Cardiac fibroblast (primary cell): ENCODE measurements at regions not wholly inside any gene's neighbourhood (a gene's known extent, or its start where the extent isn't known, plus 50 kb on each side); places are given as distances from the start of the nearest gene placed in this dataset.
"Not testable (repeated sequence)": the region's sequence is repeated elsewhere in the genome, so short reads cannot be mapped to it uniquely, and the experiment has no call there.

ENCODE experiments used
- DNase-seq, 2 donors: peaks; one replicate each; pipeline versions ENCODE4 v3.0.0 to v3.0.0-alpha.2; 2010; ENCODE audit warnings: low read depth in 2 of 2
- H3K4me3 ChIP-seq, 2 donors: replicated peaks in 1 of 2; 1 replicate in 1 of 2; 2 replicates in 1 of 2; pipeline ENCODE4 v1.5.1; 2011; ENCODE audit warnings: low read depth in 2 of 2, low read length in 2 of 2, mild to moderate bottlenecking in 2 of 2, moderate library complexity in 1 of 2
- TF ChIP-seq, protein P1 (sequence below): IDR thresholded peaks from one replicate; pipeline ENCODE4 v1.5.1; 2011; ENCODE audit warnings: low read depth, mild to moderate bottlenecking, low read length, inconsistent platforms

DNA sequence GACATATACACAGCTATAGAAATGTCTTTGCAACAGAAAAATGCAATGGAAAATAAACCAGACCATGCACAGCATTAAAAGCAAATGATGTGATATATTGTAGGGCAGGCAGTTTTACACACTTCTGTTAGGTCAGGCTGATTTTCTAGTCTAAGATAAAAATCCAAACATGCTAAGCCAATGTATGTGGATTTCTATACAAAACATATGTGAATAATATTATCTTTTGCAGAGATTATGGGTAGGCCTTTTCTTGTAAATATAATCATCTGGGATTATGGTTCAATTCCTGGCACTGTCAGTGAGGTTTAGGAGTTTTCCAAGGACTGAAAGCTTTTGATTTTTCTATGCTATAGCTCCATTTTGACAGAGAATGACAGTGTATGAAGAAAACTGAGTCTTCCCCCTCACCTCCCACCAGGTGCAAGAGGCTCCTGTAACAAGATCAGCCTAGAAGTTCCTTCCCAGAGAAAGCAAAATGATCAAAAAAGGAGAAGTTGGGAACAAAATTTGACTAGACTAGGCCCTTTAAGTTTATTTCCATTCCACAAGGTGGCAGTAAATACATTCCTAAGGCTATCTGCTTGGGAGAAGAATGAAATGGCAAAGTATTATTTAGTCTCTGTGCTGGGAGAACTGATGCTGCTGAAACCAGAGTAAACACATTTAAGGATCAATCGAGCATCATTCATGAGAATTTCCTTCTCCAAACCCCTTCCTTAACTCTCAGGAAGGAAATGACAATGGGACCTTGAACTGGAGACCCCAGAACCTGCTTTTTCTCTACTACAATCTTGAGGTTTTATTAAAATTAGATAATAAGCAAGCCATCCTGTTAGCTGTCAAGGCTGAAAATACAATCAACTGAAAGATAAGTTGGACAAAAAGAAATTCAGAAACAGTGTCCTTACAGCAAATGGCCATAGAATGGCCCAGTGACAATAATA is 133.0 kb upstream of the TUT7 start:
- DNase-seq = peak; percentile 77 to 87
- TF ChIP-seq, protein P1, sequence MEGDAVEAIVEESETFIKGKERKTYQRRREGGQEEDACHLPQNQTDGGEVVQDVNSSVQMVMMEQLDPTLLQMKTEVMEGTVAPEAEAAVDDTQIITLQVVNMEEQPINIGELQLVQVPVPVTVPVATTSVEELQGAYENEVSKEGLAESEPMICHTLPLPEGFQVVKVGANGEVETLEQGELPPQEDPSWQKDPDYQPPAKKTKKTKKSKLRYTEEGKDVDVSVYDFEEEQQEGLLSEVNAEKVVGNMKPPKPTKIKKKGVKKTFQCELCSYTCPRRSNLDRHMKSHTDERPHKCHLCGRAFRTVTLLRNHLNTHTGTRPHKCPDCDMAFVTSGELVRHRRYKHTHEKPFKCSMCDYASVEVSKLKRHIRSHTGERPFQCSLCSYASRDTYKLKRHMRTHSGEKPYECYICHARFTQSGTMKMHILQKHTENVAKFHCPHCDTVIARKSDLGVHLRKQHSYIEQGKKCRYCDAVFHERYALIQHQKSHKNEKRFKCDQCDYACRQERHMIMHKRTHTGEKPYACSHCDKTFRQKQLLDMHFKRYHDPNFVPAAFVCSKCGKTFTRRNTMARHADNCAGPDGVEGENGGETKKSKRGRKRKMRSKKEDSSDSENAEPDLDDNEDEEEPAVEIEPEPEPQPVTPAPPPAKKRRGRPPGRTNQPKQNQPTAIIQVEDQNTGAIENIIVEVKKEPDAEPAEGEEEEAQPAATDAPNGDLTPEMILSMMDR = peak; percentile 50
- no peak overlapping the region for H3K4me3 ChIP-seq

DNA sequence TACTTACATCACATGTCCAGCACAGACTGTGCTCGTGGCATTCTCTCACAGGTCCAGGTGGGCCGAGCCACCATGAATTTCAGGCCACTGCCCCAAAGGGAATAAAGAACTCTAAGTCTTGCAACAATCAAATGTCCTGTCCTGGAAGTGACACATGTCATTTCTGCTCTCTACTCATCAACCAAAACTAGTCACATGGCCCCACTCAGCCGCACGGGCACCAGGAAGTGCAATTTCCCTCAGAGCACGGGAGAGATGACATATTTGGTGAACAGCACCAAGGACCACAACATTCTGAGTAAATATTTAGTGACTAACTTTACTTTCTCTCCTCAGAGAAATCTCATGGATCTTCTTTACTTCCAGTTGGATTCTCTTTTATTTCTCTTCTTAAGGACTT is 131.1 kb upstream of the TUT7 start:
- DNase-seq = no peak
- TF ChIP-seq, protein P1 = no peak
- H3K4me3 ChIP-seq = no peak overlapping the region

DNA sequence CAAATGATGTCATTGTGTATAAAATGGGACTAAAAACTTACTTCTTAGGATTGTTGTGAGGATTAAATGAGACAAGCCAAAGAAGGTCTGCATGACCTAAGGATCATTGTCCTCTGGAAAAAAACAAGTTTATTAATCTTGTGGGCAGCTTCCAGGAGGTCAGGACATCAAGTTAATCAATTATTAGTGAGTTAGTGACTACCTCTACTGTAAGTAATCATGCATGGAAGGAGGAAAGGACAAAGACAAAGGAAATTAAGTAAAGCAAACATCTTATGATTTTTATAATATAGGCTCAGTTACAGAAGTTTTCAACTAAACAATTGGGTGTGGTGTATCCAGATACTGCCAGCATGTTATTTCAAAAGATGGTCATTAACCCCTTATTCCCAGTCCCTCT is 129.3 kb upstream of the TUT7 start:
- no peak for DNase-seq
- TF ChIP-seq, protein P1 = no peak
- no peak overlapping the region for H3K4me3 ChIP-seq

DNA sequence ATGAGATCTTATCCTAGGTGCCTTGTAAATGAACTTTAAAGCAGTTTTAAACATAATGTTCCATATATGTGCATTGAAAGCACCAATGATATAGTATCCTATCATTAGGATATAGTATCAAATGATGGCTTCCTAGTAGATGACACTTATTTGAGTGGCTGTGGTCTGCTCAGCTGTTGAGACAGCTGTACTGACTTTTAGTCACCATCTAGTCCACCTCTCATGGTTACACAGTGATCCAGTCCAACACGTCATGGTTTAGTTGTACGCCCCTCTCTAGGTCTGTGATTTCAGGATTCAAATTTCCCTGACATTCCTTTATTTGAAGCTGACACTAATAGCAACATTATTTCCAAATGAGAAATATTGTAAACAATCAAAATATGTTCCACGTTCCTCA is 127.3 kb upstream of the TUT7 start:
- H3K4me3 ChIP-seq = no peak overlapping the region
- TF ChIP-seq, protein P1 = no peak
- no peak for DNase-seq

DNA sequence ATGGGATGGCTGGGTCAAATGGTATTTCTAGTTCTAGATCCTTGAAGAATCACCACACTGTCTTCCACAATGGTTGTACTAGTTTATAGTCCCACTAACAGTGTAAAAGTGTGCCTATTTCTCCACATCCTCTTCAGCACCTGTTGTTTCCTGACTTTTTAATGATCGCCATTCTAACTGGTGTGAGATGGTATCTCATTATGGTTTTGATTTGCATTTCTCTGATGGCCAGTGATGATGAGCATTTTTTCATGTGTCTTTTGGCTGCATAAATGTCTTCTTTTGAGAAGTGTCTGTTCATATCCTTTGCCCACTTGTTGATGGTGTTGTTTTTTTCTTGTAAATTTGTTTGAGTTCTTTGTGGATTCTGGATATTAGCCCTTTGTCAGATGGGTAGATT is 121.0 kb upstream of the TUT7 start:
- H3K4me3 ChIP-seq, DNase-seq: not testable (repeated sequence)

DNA sequence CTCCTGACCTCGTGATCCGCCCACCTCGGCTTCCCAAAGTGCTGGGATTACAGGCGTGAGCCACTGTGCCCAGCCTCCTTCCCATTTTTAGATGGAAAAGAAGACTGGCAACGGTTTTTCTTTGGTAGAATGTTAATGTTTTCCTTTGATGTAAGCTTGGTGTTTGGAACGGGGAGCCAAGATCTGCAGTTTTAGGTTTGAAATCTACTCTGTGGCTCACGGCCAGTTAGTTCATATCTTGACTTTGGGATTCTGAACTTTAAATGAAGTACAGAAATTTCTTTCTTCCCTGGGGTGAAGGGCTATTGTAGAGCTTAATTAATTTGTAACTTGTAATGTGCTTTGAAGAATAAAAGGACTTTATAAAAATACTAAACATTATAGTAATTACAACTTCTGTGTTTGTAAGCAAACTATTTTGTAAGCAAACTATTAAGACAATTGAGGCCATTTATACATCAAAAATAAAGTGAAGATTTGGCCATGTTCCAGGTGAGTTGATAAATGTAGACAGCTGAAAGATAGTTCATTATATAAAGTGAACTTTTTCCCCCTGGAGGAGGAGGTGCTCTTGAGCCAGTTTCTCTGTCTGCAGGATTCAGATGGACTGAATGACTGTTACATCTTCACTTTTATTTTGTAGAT is 117.1 kb upstream of the TUT7 start:
- no peak overlapping the region for H3K4me3 ChIP-seq
- DNase-seq = peak in 1 of 2 donors; percentile 10
- TF ChIP-seq, protein P1 = no peak

DNA sequence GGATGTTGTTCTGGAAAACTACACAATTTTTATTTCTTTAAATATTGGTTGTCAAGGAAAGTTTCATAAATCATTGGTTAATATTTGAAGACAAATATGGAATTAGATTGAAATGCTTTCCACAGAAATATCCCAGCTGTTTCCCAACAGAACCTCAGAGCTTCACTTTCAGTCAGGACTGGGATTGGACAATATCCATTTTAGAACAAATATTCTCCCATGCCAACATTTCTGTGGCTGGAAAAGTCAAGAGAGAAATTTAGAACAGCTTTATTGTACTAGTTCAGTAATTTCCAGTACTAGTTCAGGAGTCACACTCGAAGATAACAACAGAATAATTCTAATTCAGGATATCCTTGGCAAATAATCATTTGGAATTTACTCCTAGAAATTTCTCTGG is 116.1 kb upstream of the TUT7 start:
- no peak overlapping the region for H3K4me3 ChIP-seq
- peak in 1 of 2 donors; percentile 75 for DNase-seq
- TF ChIP-seq, protein P1 = no peak
